SIG-M5 treated with dmso at 0.1 percent for 504 hours (cell line): ENCODE measurements at regions not wholly inside any gene's neighbourhood (a gene's known extent, or its start where the extent isn't known, plus 50 kb on each side); places are given as distances from the start of the nearest gene placed in this dataset.

Experiments
- DNase-seq: peaks from one replicate; lab custom pipeline; 2025; ENCODE audit not compliant: unreplicated experiment; lab: John Stamatoyannopoulos, UW

DNA sequence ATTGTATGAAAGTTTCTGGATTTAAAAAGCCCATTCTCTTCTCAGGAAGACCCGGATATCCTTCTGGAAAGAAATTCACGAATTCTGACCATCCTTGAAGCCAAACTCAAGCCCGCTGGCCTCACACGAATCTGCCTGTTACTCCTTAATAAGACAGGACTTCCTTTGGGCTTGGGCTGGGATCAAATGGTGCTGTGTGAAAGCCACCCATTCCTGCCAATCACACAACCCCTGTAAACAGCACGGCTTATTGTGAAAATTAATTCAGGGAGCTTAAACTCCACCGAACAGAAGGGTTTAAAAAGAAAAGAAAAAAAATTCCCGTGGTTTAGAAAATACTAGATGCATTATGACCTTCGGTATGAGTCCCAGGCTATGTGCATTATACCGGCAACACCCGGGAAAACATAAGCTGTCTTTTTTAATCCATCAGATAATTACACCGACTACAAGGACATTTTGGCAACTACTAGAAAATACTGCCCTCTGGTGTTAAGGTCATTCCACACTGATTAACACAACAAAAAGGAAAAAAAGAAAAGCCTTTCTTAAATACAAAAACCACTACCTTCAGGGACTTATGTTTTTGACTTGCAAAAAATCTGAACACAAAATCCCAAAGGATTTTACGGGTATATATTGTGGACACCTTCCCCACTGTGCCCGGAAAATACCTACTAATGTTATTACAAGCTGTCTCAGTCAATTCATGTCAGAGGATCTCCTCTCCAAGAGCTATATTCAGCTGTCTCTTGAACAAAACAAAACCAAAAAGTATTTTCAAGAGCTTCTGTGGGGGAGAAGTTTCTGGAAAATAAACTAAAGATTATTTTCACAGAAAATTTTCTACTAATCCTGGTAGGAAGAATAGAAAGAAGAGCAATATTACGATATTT, 76.0 kb upstream of the LSM14A start:
- peak; percentile 58 for DNase-seq

DNA sequence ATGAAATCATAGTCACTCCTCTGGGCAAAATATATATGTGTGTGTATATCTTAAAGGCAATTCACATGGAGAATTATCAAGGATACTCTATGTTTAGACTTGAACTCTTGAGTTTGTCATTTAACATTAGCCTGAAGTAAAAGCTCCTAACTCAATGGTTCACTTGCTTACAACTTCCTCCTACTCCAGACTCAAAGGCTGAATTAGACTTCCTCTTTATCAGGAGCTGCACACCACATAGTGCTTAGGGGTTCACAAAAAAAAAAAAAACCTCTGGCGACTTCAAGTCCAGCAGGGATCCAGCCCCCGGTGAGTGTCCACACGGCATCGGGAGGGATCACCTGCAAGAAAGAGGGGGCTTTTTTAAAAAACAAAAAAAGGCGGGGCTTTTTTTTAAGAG, 68.2 kb upstream of the LSM14A start:
- peak; percentile 59 for DNase-seq

DNA sequence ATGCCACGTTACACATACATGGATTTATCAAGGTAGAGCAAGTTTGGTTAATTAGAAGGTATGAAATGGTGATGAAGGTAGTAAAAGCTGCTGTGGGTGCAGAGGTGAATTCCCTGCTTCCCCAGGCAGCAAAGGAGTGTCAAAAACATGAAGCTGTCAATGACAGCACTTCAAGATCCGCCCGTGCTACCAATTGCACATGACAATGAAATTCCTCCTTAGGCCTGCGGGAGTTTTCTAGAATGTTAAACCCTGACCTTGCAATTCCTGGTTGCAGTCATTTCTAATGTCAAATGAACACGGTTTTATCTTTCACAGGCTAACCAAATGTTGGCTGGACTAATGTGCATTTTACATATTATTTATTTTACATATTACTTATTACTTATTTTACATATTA, 67.7 kb upstream of the LSM14A start:
- DNase-seq: no peak

DNA sequence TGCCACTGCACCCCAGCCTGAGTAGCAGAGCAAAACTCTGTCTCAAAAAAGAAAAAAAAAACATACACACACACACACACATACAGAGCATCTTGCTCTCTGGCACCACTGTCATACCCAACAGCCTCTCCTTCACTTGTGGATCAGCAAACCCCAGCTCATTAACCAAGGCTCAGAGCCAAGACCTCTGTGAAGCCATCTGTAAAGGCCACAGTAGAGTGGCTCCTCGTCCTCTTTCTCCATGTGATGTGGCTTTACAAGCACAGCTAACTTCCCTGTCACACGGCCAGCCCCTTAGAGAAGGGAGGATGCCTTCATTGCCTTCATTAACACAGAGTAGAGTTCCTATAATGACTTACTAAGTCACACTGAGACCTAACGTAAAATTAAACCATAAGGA, 62.7 kb upstream of the LSM14A start:
- DNase-seq: no peak

DNA sequence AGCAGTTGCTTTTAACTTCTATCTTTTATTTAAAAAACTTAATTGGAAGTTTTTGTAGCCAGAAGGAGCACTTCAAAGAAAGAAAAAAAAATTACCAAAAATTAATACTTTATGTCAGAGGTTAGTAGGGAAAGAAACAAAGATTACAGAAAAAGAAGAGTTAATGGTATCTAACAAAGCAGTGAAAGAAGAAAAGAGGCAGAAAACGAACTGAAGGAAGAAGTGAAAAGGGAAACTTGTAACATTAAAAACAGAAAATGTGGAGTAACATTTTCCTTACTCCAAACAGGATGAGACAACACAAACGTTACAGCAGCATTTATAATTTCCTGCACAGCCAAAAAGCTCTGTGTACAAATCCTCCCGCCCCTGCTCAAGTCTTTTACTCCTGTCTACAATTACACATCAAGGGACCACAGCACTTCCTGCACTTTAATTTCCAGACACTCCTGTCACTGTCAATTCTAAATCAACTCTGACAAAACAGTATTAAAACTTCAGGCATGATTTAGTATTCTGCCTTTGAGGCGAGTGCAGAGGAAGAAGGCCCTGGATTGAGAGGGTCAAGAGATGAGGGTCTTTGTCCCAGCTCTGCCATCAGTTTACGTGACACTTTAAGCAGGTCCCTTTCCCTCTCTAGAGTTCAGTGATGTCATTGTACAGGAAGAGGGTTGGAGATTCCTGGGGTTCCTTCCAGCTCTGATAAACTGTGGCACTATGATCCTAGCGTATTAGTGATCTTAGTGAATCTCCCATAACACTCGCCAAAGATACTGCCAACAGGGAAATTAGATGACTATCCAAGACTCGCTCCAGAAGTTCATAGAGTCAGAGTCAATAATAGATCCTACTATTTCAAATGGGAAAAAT, 53.2 kb upstream of the LSM14A start:
- DNase-seq: no peak

DNA sequence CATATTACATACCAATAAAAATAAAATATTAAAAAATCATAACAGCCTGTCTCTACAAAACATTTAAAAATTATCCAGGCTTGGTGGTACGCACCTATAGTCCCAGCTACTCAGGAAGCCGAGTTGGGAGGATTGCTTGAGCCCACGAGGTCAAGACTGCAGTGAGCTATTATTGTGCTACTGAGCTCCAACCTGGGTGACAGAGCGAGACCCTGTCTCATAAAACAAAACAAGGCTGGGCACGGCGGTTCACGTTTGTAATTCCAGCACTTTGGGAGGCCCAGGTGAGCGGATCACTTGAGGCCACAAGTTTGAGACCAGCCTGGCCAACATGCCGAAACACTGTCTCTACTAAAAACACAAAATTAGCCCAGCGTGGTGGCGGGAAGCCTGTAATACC, 52.2 kb upstream of the LSM14A start:
- DNase-seq: no peak

DNA sequence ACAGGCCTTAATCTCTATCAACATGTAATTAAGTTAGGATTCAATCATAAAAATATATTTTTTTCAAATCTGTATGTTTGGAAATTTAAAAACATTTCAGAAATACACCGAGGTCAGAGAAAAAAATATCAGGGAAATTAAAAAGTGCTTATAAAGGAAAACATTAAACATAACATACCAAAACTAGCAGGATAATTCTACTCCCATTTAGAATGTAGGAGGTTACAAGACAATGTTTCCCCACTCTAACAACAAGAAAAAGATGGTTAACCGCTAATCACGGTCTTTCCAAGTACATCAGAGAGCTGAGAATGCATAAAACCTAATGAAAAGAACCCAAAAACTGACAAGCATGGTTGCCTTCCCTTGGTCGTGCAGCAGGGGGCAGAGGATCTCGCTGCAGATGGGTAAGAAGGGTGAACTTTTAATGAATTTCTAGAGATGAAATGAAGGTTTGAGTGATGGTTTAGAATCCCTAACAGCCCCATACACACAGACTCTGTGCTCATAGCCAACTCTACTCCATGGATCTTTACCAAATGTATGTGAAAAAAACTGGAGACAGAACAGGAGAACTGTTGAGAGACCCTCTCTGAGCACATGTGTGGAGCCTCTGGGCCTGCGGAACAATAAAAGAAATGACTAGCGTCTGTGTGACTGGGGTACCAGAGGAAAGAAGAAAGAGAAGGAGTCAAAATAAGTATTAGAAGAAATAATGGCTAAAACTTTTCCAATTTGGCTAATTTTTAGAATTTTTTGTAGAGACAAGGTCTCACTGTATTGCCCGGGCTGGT, 51.3 kb upstream of the LSM14A start:
- peak; percentile 49 for DNase-seq
